Gastrocnemius medialis (tissue), 4 donors: ENCODE measurements at regions not wholly inside any gene's neighbourhood (a gene's known extent, or its start where the extent isn't known, plus 50 kb on each side); places are given as distances from the start of the nearest gene placed in this dataset.

Experiments used
- CTCF ChIP-seq, 5 experiments: fragments of 450-650 bp in 3 of 5; fragments of 200-600 bp in 2 of 5; sonication (generic) in 2 of 5; IDR thresholded peaks in 4 of 5; conservative IDR thresholded peaks in 1 of 5; 1 replicate in 4 of 5; 2 replicates in 1 of 5; pipeline ENCODE4 v1.5.1; 2016 to 2019; ENCODE audit warnings: antibody characterized with exemption in 5 of 5, mild to moderate bottlenecking in 3 of 5, moderate library complexity in 3 of 5
- POLR2A ChIP-seq, 2 donors: fragments of 450-650 bp; IDR thresholded peaks; one replicate each; pipeline ENCODE4 v1.6.1; 2017; ENCODE audit warnings: antibody characterized with exemption in 2 of 2, mild to moderate bottlenecking in 2 of 2, moderate library complexity in 2 of 2

DNA sequence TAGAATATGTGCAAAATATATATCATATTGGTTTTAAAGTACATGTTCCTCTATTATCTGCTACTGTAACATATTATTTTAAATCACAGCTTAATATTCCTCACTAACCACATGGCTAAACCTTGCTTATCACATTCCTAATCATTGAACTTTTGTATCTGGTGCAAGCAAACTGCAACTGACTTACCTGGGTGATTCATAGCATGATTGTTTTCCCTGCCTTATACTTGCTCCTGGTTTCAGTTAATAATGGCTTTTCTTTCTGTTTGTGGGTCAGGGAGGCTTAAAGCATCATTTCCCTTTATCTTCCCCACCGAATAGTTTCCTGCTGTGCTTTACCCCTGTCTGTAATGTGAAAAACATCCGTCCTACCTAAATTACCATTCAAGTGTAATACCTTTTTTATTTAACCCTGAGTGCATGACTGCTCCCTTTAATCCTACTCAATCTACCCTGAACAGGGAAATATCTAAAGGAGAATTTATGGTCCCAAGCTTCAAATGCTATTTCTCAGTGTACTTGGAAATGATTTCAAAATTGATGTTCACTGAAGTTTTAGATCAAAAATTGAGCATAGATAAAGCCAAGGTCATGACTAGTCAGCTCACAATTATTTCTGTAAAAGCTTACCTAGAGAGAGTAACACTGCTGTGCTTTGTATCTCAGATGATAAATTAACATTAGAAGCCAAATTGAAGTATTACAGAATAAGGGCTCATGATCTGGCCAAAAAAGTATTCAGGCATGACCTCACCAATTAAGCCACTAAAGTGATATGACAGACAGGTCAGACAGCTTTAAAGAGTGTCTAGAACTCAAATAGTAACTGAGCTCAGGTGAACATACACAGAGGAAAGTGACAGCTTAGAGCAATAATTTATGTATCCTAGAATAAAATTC, 507.1 kb downstream of the BRINP3 start:
- no peak for TF ChIP-seq CTCF (IDR thresholded peaks at IDR 0.05 in 4 of 5, conservative IDR thresholded peaks at IDR 0.05 in 1 of 5)
- TF ChIP-seq POLR2A (IDR thresholded peaks at IDR 0.05): no peak
